B cell (primary cell): ENCODE measurements at regions not wholly inside any gene's neighbourhood (a gene's known extent, or its start where the extent isn't known, plus 50 kb on each side); places are given as distances from the start of the nearest gene placed in this dataset.
A peak's percentile ranks its signal among the peaks of the same experiment; 100 is the strongest.

Experiments used
- ATAC-seq: fragments of 200-7000 bp; cut with Tn5 transposase; one replicate; pipeline ENCODE4 v1.10.0; 2021; ENCODE audit warnings: low read depth, mild to moderate bottlenecking, moderate number of reproducible peaks, moderate library complexity
- CTCF ChIA-PET: fragments of 350-600 bp; sonication (Branson Sonifier 250); formaldehyde crosslinking; loops from one replicate; lab custom pipeline; 2021; ENCODE audit warnings: antibody characterized with exemption, inconsistent platforms; lab: Charles Lee
- POLR2A ChIA-PET: fragments of 350-600 bp; sonication (Branson Sonifier 250); formaldehyde crosslinking; loops from one replicate; lab custom pipeline; 2021; ENCODE audit warnings: antibody characterized with exemption; lab: Charles Lee
- DNase-seq: peaks from one replicate; pipeline ENCODE4 v3.0.0; 2013
- H2AFZ ChIP-seq: 2 replicates; pipeline ENCODE4 v1.6.1; 2012; ENCODE audit warnings: mild to moderate bottlenecking, low read depth, low read length; ENCODE audit not compliant: insufficient read depth, poor library complexity, severe bottlenecking
- H3K27ac ChIP-seq, 2 donors: 1 replicate in 1 of 2; 2 replicates in 1 of 2; pipeline ENCODE4 v1.5.1; 2012 to 2013; ENCODE audit warnings: low read length in 2 of 2, mild to moderate bottlenecking in 2 of 2, moderate library complexity in 1 of 2
- H3K27me3 ChIP-seq, 4 experiments: fragments of 200-600 bp in 1 of 4; sonication (generic) in 1 of 4; replicated peaks in 1 of 4; 1 replicate in 2 of 4; 2 replicates in 2 of 4; pipeline versions ENCODE4 v1.6.1 to v1.7.0; 2013 to 2016; ENCODE audit warnings: low read length in 3 of 4, mild to moderate bottlenecking in 2 of 4, mixed read lengths in 1 of 4, moderate library complexity in 1 of 4; ENCODE audit not compliant: insufficient read depth in 4 of 4, control insufficient read depth in 3 of 4; ENCODE audit errors: control extremely low read depth in 1 of 4
- H3K36me3 ChIP-seq, 2 experiments: replicated peaks in 1 of 2; 1 replicate in 1 of 2; 2 replicates in 1 of 2; pipeline versions ENCODE4 v1.6.1 to v1.7.1; 2013; ENCODE audit warnings: low read length in 1 of 2; ENCODE audit not compliant: insufficient read depth in 2 of 2, control insufficient read depth in 1 of 2; ENCODE audit errors: control extremely low read depth in 1 of 2, extremely low read depth in 1 of 2
- H3K4me1 ChIP-seq, 2 donors: fragments of 200-600 bp in 1 of 2; sonication (generic) in 1 of 2; 1 replicate in 1 of 2; 2 replicates in 1 of 2; pipeline versions ENCODE4 v1.5.1 to v1.6.1; 2013 to 2017; ENCODE audit warnings: low read length in 2 of 2; ENCODE audit not compliant: control insufficient read depth in 2 of 2, insufficient read depth in 2 of 2
- H3K4me2 ChIP-seq: replicated peaks from 2 replicates; pipeline ENCODE3; 2012; ENCODE audit warnings: mild to moderate bottlenecking, low read depth, low read length; ENCODE audit not compliant: poor library complexity, severe bottlenecking
- H3K4me3 ChIP-seq, 5 experiments: fragments of 200-600 bp in 1 of 5; sonication (generic) in 1 of 5; 1 replicate in 3 of 5; 2 replicates in 2 of 5; pipeline versions ENCODE4 v1.5.1 to v1.7.0; 2011 to 2016; ENCODE audit warnings: low read length in 4 of 5, mild to moderate bottlenecking in 4 of 5, low read depth in 2 of 5, control low read depth in 1 of 5, moderate library complexity in 1 of 5; ENCODE audit not compliant: insufficient read depth in 1 of 5; ENCODE audit errors: control extremely low read depth in 1 of 5, extremely low read depth in 1 of 5
- H3K79me2 ChIP-seq: fragments of 200-600 bp; sonication (generic); one replicate; pipeline ENCODE4 v1.6.0; 2016; ENCODE audit warnings: low read length; ENCODE audit not compliant: control insufficient read depth, insufficient read depth
- H3K9ac ChIP-seq: fragments of 200-600 bp; sonication (generic); 2 replicates; pipeline ENCODE4 v1.6.1; 2017; ENCODE audit warnings: mild to moderate bottlenecking, low read length, moderate library complexity
- H3K9me3 ChIP-seq, 3 donors: one replicate each; pipeline versions ENCODE4 v1.6.1 to v1.7.1; 2013; ENCODE audit warnings: low read length in 2 of 3; ENCODE audit not compliant: control insufficient read depth in 2 of 3, insufficient read depth in 1 of 3; ENCODE audit errors: control extremely low read depth in 1 of 3
- H4K20me1 ChIP-seq: 2 replicates; pipeline ENCODE4 v1.6.0; 2012; ENCODE audit warnings: mild to moderate bottlenecking, low read length; ENCODE audit not compliant: insufficient read depth, control insufficient read depth, poor library complexity, severe bottlenecking
- H3K27ac Mint-ChIP-seq: one replicate; pipeline ENCODE4 v1.8.0; 2021; ENCODE audit warnings: mixed read lengths
- H3K27me3 Mint-ChIP-seq: one replicate; pipeline ENCODE4 v1.8.0; 2021; ENCODE audit warnings: mixed read lengths
- H3K4me1 Mint-ChIP-seq: one replicate; pipeline ENCODE4 v1.8.0; 2021; ENCODE audit warnings: mixed read lengths
- H3K4me3 Mint-ChIP-seq: one replicate; pipeline ENCODE4 v1.8.0; 2021; ENCODE audit warnings: mixed read lengths
- H3K9me3 Mint-ChIP-seq: one replicate; pipeline ENCODE4 v1.8.0; 2022; ENCODE audit warnings: mixed read lengths; ENCODE audit not compliant: insufficient read depth
- CTCF ChIP-seq: fragments of 200-600 bp; IDR thresholded peaks from one replicate; pipeline ENCODE4 v1.8.0; 2022; ENCODE audit warnings: antibody characterized with exemption, mild to moderate bottlenecking
- EZH2 ChIP-seq: IDR thresholded peaks from 2 replicates; pipeline ENCODE4 v1.6.1; 2012; ENCODE audit warnings: borderline replicate concordance, low read depth, mild to moderate bottlenecking, moderate library complexity, low read length; ENCODE audit not compliant: insufficient read depth, poor library complexity, severe bottlenecking
- WGBS: methylation state at CpG from one replicate; pipeline ENCODE4 v1.1.5; 2013; ENCODE audit warnings: missing lambda C conversion rate; ENCODE audit not compliant: insufficient coverage; 5-methylcytosine and 5-hydroxymethylcytosine counted together
- intact Hi-C: fragments of 100-400 bp; cut with micrococcal nuclease; formaldehyde crosslinking; loops from one replicate; pipeline ENCODE4 v1.10.0; 2022

GRCh38 chr17:77443748-77444260 lies 303.0 kb downstream of the SEC14L1 start:
- peaks cover 89 to 100% of the 10 kb centered on the region in 2 donors for H3K4me1 ChIP-seq
- no peaks in the 10 kb centered on the region for H3K9me3 ChIP-seq
- no peaks in the 10 kb centered on the region for H4K20me1 ChIP-seq
- POLR2A ChIA-PET: interaction anchor here (2.2 to 10.8 kb wide), 9 partner anchors 7 to 120 kb away, joined by 16 to 147 read pairs (median 28); no protein-coding TSS in a partner anchor
- TF ChIP-seq EZH2 (no peak), CTCF (no peak)
- CTCF ChIA-PET: interaction anchor here (2.0 to 27.0 kb wide), 5 partner anchors 10 to 51 kb away, joined by 9 to 699 read pairs (median 16); no protein-coding TSS in a partner anchor
- H3K4me3 Mint-ChIP-seq: peak overlapping the region; percentile 79
- DNase-seq (no peak), ATAC-seq (no peak)
- intact Hi-C loops: loop anchor here (10.0 kb wide), 1 partner anchor 299 kb away; the partner anchor contains the start of gene SEC14L1
- H3K4me1 Mint-ChIP-seq: peaks cover 85% of the 10 kb centered on the region
- no peak overlapping the region for H3K4me3 ChIP-seq
- H3K27me3 ChIP-seq: no peaks in the 10 kb centered on the region
- no peaks in the 10 kb centered on the region for H3K27me3 Mint-ChIP-seq
- 96% methylated on average over 5 of the region's 8 CpGs for WGBS
- H3K36me3 ChIP-seq: peaks cover 0 to 6% of the 10 kb centered on the region in 2 experiments
- peak overlapping the region; percentile 98 for H3K27ac Mint-ChIP-seq
- no peaks in the 10 kb centered on the region for H3K9me3 Mint-ChIP-seq
- peaks cover 50% of the 10 kb centered on the region for H3K79me2 ChIP-seq
- no peak overlapping the region for H2AFZ ChIP-seq
- H3K4me2 ChIP-seq: peak overlapping the region; percentile 75
- H3K9ac ChIP-seq: peak overlapping the region; percentile 36
- H3K27ac ChIP-seq: peak overlapping the region; percentile 96 to 100

GRCh38 chr17:77444628-77444983 lies 303.8 kb downstream of the SEC14L1 start:
- Mint-ChIP-seq H3K9me3 (no peaks in the 10 kb centered on the region), H3K27ac (peak overlapping the region; percentile 98), H3K27me3 (no peaks in the 10 kb centered on the region), H3K4me3 (peak overlapping the region; percentile 79), H3K4me1 (peaks cover 84% of the 10 kb centered on the region)
- ChIA-PET CTCF (interaction anchor here (0.6 to 27.0 kb wide), 14 partner anchors 8 to 714 kb away, joined by 3 to 699 read pairs (median 4); no protein-coding TSS in a partner anchor), POLR2A (interaction anchor here (0.8 to 4.2 kb wide), 17 partner anchors 9 to 472 kb away, joined by 3 to 51 read pairs (median 16); no protein-coding TSS in a partner anchor)
- Histone ChIP-seq H3K9me3 (no peaks in the 10 kb centered on the region), H3K27me3 (no peaks in the 10 kb centered on the region), H3K27ac (peak overlapping the region; percentile 96 to 100), H2AFZ (peak overlapping the region; percentile 17), H4K20me1 (no peaks in the 10 kb centered on the region), H3K36me3 (peaks cover 0 to 6% of the 10 kb centered on the region in 2 experiments), H3K4me2 (peak overlapping the region; percentile 75), H3K9ac (peak overlapping the region; percentile 36), H3K79me2 (peaks cover 53% of the 10 kb centered on the region), H3K4me3 (peak overlapping the region in 2 of 5 experiments; percentile 21 to 26), H3K4me1 (peaks cover 89 to 100% of the 10 kb centered on the region in 2 donors)
- intact Hi-C loops: loop anchor here (10.0 kb wide), 1 partner anchor 300 kb away; the partner anchor contains the start of gene SEC14L1
- TF ChIP-seq EZH2 (no peak), CTCF (no peak)
- WGBS: 5% methylated on average over 9 of the region's 9 CpGs
- DNase-seq (no peak), ATAC-seq (no peak)
